ENCODE measurements at regions not wholly inside any gene's neighbourhood (a gene's known extent, or its start where the extent isn't known, plus 50 kb on each side); places are given as distances from the start of the nearest gene placed in this dataset.

DNA sequence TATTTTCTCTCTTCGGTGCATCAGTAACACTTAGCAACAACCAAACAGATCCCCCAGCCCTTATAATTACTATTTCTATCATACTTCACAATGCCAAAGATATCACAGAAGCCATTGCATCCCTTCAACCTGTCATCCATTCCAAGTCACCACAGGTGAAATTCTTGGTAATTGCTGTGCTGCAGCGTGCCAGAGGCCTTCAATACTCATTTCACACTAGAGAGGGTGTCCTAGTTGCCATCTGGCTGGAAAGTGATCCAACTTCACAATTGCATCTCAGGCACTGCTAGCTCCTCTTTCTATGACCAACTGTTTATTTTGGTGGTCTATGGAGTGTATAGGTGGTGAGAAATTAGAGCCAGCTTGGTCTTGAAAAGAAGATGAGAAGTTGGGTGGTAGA lies 131.2 kb downstream of the NUP35 start:
- TF ChIP-seq HLTF (IDR thresholded peaks at IDR 0.05), result no peak
- TF ChIP-seq RBFOX2 (IDR thresholded peaks at IDR 0.05; ENCODE audit: low read depth, low read length), result no peak
- TF ChIP-seq, protein P1, sequence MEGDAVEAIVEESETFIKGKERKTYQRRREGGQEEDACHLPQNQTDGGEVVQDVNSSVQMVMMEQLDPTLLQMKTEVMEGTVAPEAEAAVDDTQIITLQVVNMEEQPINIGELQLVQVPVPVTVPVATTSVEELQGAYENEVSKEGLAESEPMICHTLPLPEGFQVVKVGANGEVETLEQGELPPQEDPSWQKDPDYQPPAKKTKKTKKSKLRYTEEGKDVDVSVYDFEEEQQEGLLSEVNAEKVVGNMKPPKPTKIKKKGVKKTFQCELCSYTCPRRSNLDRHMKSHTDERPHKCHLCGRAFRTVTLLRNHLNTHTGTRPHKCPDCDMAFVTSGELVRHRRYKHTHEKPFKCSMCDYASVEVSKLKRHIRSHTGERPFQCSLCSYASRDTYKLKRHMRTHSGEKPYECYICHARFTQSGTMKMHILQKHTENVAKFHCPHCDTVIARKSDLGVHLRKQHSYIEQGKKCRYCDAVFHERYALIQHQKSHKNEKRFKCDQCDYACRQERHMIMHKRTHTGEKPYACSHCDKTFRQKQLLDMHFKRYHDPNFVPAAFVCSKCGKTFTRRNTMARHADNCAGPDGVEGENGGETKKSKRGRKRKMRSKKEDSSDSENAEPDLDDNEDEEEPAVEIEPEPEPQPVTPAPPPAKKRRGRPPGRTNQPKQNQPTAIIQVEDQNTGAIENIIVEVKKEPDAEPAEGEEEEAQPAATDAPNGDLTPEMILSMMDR (IDR thresholded peaks at IDR 0.05 in 2 of 3, conservative IDR thresholded peaks at IDR 0.05 in 1 of 3; ENCODE audit: insufficient read depth in 2 of 3, low read depth in 1 of 3, low read length in 3 of 3), result no peak
- TF ChIP-seq BCOR (IDR thresholded peaks at IDR 0.05), result no peak
- no peak for TF ChIP-seq JUND (IDR thresholded peaks at IDR 0.05; ENCODE audit: borderline replicate concordance, low read depth, low read length)
- no peak for TF ChIP-seq JUND (tag; IDR thresholded peaks at IDR 0.05; ENCODE audit: borderline replicate concordance, low read depth, low read length)
